ENCODE measurements at regions not wholly inside any gene's neighbourhood (a gene's known extent, or its start where the extent isn't known, plus 50 kb on each side); places are given as distances from the start of the nearest gene placed in this dataset.
"Not testable (repeated sequence)": the region's sequence is repeated elsewhere in the genome, so short reads cannot be mapped to it uniquely, and the experiment has no call there.

GRCh38 chr14:82805892-82806825 lies 1272.5 kb upstream of the SEL1L start:
- ATAC-seq (ENCODE audit: insufficient read depth, low read depth) (no peak), DNase-seq (no peak)
- H3K79me2 ChIP-seq (ENCODE audit: insufficient read depth, low read length), result no peaks in the 10 kb centered on the region
- H3K27ac ChIP-seq (ENCODE audit: low read length), result no peak overlapping the region
- no peaks in the 10 kb centered on the region for H3K9me3 ChIP-seq (ENCODE audit: insufficient read depth, low read length, severe bottlenecking)
- no peak overlapping the region for H3K4me2 ChIP-seq (ENCODE audit: insufficient read depth, low read length)
- H4K20me1 ChIP-seq (ENCODE audit: insufficient read depth, low read length), result no peaks in the 10 kb centered on the region
- no peak for TF ChIP-seq CTCF (IDR thresholded peaks at IDR 0.05; ENCODE audit: borderline replicate concordance, extremely low read depth, low read length, poor library complexity, severe bottlenecking)
- no peak for TF ChIP-seq EZH2 (IDR thresholded peaks at IDR 0.05; ENCODE audit: borderline replicate concordance, low read depth, low read length, severe bottlenecking)
- H3K4me3 ChIP-seq (ENCODE audit: low read depth in 1 of 2, low read length in 2 of 2), result no peak overlapping the region
- H3K9ac ChIP-seq (ENCODE audit: low read depth, low read length), result no peak overlapping the region
- H2AFZ ChIP-seq (ENCODE audit: low read depth, low read length), result no peak overlapping the region
- H3K27me3 ChIP-seq (ENCODE audit: insufficient read depth, low read length, poor library complexity), result no peaks in the 10 kb centered on the region
- H3K36me3 ChIP-seq (ENCODE audit: insufficient read depth, low read length), result no peaks in the 10 kb centered on the region
- H3K4me1 ChIP-seq (ENCODE audit: insufficient read depth, low read length), result no peaks in the 10 kb centered on the region

GRCh38 chr14:82811246-82811645 lies 1277.6 kb upstream of the SEL1L start:
- no peak overlapping the region for H3K27ac ChIP-seq (ENCODE audit: low read length)
- H3K36me3 ChIP-seq (ENCODE audit: insufficient read depth, low read length), result no peaks in the 10 kb centered on the region
- DNase-seq, result no peak
- H3K9me3 ChIP-seq (ENCODE audit: insufficient read depth, low read length, severe bottlenecking), result no peaks in the 10 kb centered on the region
- no peak overlapping the region for H3K4me2 ChIP-seq (ENCODE audit: insufficient read depth, low read length)
- H2AFZ ChIP-seq (ENCODE audit: low read depth, low read length), result no peak overlapping the region
- no peaks in the 10 kb centered on the region for H4K20me1 ChIP-seq (ENCODE audit: insufficient read depth, low read length)
- no peaks in the 10 kb centered on the region for H3K79me2 ChIP-seq (ENCODE audit: insufficient read depth, low read length)
- no peaks in the 10 kb centered on the region for H3K4me1 ChIP-seq (ENCODE audit: insufficient read depth, low read length)
- H3K9ac ChIP-seq (ENCODE audit: low read depth, low read length), result no peak overlapping the region
- no peak for TF ChIP-seq CTCF (IDR thresholded peaks at IDR 0.05; ENCODE audit: borderline replicate concordance, extremely low read depth, low read length, poor library complexity, severe bottlenecking)
- TF ChIP-seq EZH2 (IDR thresholded peaks at IDR 0.05; ENCODE audit: borderline replicate concordance, low read depth, low read length, severe bottlenecking), result no peak
- H3K4me3 ChIP-seq (ENCODE audit: low read depth in 1 of 2, low read length in 2 of 2), result no peak overlapping the region
- ATAC-seq (ENCODE audit: insufficient read depth, low read depth), result no peak
- no peaks in the 10 kb centered on the region for H3K27me3 ChIP-seq (ENCODE audit: insufficient read depth, low read length, poor library complexity)

- H3K79me2 ChIP-seq (ENCODE audit: insufficient read depth, low read length); H3K9ac ChIP-seq (ENCODE audit: low read depth, low read length); H3K4me2 ChIP-seq (ENCODE audit: insufficient read depth, low read length); H4K20me1 ChIP-seq (ENCODE audit: insufficient read depth, low read length); H3K27me3 ChIP-seq (ENCODE audit: insufficient read depth, low read length, poor library complexity); DNase-seq; H3K27ac ChIP-seq (ENCODE audit: low read length); ATAC-seq (ENCODE audit: insufficient read depth, low read depth); H2AFZ ChIP-seq (ENCODE audit: low read depth, low read length); H3K9me3 ChIP-seq (ENCODE audit: insufficient read depth, low read length, severe bottlenecking); H3K4me1 ChIP-seq (ENCODE audit: insufficient read depth, low read length); H3K4me3 ChIP-seq (ENCODE audit: low read depth in 1 of 2, low read length in 2 of 2); H3K36me3 ChIP-seq (ENCODE audit: insufficient read depth, low read length): not testable (repeated sequence)
Observed at GRCh38 chr14:82814339-82814738, 1280.7 kb upstream of the SEL1L start.

- Histone ChIP-seq H3K27ac (ENCODE audit: low read length) (no peak overlapping the region), H3K9ac (ENCODE audit: low read depth, low read length) (no peak overlapping the region), H4K20me1 (ENCODE audit: insufficient read depth, low read length) (no peaks in the 10 kb centered on the region), H3K9me3 (ENCODE audit: insufficient read depth, low read length, severe bottlenecking) (no peaks in the 10 kb centered on the region), H3K4me3 (ENCODE audit: low read depth in 1 of 2, low read length in 2 of 2) (no peak overlapping the region), H2AFZ (ENCODE audit: low read depth, low read length) (no peak overlapping the region), H3K4me1 (ENCODE audit: insufficient read depth, low read length) (no peaks in the 10 kb centered on the region), H3K4me2 (ENCODE audit: insufficient read depth, low read length) (no peak overlapping the region), H3K27me3 (ENCODE audit: insufficient read depth, low read length, poor library complexity) (no peaks in the 10 kb centered on the region), H3K79me2 (ENCODE audit: insufficient read depth, low read length) (no peaks in the 10 kb centered on the region), H3K36me3 (ENCODE audit: insufficient read depth, low read length) (no peaks in the 10 kb centered on the region)
- TF ChIP-seq EZH2 (IDR thresholded peaks at IDR 0.05; ENCODE audit: borderline replicate concordance, low read depth, low read length, severe bottlenecking), result no peak
- no peak for TF ChIP-seq CTCF (IDR thresholded peaks at IDR 0.05; ENCODE audit: borderline replicate concordance, extremely low read depth, low read length, poor library complexity, severe bottlenecking)
- no peak for ATAC-seq (ENCODE audit: insufficient read depth, low read depth)
- no peak for DNase-seq
Observed at GRCh38 chr14:82830596-82830995, 1296.9 kb upstream of the SEL1L start.

All from DND-41 (cell line).